ENCODE measurements at regions not wholly inside any gene's neighbourhood (a gene's known extent, or its start where the extent isn't known, plus 50 kb on each side); places are given as distances from the start of the nearest gene placed in this dataset.

DNA sequence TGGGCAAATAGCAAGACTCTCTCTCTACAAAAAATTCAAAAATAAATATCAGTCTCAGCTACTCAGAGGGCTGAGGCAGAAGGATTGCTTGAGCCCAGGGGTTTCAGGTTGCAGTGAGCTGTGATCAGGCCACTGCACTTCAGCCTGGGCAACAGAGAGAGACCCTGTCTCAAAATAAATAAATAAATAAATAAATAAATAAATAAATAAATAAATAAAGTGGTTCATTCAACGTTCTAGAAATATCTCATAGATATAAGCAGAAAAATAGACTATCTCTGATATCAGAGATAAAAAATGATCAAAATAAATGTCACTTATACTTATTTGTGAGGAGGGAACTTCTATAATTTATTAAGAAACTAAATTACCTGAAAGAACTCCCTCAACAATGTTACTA, 480.9 kb downstream of the FBXO15 start:
- TF ChIP-seq EZH2 (IDR thresholded peaks at IDR 0.05) (no peak), SP1 (IDR thresholded peaks at IDR 0.05; ENCODE audit: low read depth) (no peak), ZBTB33 (IDR thresholded peaks at IDR 0.05; ENCODE audit: extremely low read depth, insufficient replicate concordance, low read length) (no peak)
- TF ChIP-seq, protein P1, sequence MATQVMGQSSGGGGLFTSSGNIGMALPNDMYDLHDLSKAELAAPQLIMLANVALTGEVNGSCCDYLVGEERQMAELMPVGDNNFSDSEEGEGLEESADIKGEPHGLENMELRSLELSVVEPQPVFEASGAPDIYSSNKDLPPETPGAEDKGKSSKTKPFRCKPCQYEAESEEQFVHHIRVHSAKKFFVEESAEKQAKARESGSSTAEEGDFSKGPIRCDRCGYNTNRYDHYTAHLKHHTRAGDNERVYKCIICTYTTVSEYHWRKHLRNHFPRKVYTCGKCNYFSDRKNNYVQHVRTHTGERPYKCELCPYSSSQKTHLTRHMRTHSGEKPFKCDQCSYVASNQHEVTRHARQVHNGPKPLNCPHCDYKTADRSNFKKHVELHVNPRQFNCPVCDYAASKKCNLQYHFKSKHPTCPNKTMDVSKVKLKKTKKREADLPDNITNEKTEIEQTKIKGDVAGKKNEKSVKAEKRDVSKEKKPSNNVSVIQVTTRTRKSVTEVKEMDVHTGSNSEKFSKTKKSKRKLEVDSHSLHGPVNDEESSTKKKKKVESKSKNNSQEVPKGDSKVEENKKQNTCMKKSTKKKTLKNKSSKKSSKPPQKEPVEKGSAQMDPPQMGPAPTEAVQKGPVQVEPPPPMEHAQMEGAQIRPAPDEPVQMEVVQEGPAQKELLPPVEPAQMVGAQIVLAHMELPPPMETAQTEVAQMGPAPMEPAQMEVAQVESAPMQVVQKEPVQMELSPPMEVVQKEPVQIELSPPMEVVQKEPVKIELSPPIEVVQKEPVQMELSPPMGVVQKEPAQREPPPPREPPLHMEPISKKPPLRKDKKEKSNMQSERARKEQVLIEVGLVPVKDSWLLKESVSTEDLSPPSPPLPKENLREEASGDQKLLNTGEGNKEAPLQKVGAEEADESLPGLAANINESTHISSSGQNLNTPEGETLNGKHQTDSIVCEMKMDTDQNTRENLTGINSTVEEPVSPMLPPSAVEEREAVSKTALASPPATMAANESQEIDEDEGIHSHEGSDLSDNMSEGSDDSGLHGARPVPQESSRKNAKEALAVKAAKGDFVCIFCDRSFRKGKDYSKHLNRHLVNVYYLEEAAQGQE (IDR thresholded peaks at IDR 0.05; ENCODE audit: low read depth): no peak
